MM.1S (cell line): ENCODE measurements at regions not wholly inside any gene's neighbourhood (a gene's known extent, or its start where the extent isn't known, plus 50 kb on each side); places are given as distances from the start of the nearest gene placed in this dataset.

Experiments
- EZH2 ChIP-seq: fragments of 300-600 bp; sonication (generic); optimal IDR thresholded peaks from 2 replicates; pipeline ENCODE3; 2017; ENCODE audit warnings: low read depth, mild to moderate bottlenecking, antibody characterized with exemption, low read length, mixed read lengths
- EZH2phosphoT487 ChIP-seq: fragments of 300-600 bp; sonication (generic); IDR thresholded peaks from 2 replicates; pipeline ENCODE4 v1.6.1; 2018; ENCODE audit warnings: antibody characterized with exemption, low read length

GRCh38 chr10:52391927-52392602 lies 78.0 kb downstream of the DKK1 start:
- TF ChIP-seq EZH2phosphoT487, result no peak
- TF ChIP-seq EZH2, result no peak
